Coronary artery (tissue), 2 donors: ENCODE measurements at regions not wholly inside any gene's neighbourhood (a gene's known extent, or its start where the extent isn't known, plus 50 kb on each side); places are given as distances from the start of the nearest gene placed in this dataset.

Experiments
- DNase-seq: peaks from one replicate; pipeline ENCODE4 v3.0.0-alpha.2; 2017; ENCODE audit warnings: low spot score
- H3K27ac ChIP-seq, 2 donors: fragments of 200-600 bp; sonication (generic); one replicate each; pipeline ENCODE4 v1.5.1; 2016 to 2019
- H3K4me3 ChIP-seq: fragments of 200-600 bp; sonication (generic); 2 replicates; pipeline ENCODE4 v1.5.1; 2016; ENCODE audit warnings: mild to moderate bottlenecking, moderate library complexity
- TF ChIP-seq, protein P1 (sequence below): fragments of 200-600 bp; sonication (generic); IDR thresholded peaks from one replicate; pipeline ENCODE4 v1.5.1; 2019; ENCODE audit warnings: antibody characterized with exemption

- no peak overlapping the region for H3K4me3 ChIP-seq
- TF ChIP-seq, protein P1, sequence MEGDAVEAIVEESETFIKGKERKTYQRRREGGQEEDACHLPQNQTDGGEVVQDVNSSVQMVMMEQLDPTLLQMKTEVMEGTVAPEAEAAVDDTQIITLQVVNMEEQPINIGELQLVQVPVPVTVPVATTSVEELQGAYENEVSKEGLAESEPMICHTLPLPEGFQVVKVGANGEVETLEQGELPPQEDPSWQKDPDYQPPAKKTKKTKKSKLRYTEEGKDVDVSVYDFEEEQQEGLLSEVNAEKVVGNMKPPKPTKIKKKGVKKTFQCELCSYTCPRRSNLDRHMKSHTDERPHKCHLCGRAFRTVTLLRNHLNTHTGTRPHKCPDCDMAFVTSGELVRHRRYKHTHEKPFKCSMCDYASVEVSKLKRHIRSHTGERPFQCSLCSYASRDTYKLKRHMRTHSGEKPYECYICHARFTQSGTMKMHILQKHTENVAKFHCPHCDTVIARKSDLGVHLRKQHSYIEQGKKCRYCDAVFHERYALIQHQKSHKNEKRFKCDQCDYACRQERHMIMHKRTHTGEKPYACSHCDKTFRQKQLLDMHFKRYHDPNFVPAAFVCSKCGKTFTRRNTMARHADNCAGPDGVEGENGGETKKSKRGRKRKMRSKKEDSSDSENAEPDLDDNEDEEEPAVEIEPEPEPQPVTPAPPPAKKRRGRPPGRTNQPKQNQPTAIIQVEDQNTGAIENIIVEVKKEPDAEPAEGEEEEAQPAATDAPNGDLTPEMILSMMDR: no peak
- no peak for DNase-seq
- H3K27ac ChIP-seq: no peak overlapping the region
These were observed 351.7 kb downstream of the TCERG1L start for GRCh38 chr10:130959752-130960195.

DNA sequence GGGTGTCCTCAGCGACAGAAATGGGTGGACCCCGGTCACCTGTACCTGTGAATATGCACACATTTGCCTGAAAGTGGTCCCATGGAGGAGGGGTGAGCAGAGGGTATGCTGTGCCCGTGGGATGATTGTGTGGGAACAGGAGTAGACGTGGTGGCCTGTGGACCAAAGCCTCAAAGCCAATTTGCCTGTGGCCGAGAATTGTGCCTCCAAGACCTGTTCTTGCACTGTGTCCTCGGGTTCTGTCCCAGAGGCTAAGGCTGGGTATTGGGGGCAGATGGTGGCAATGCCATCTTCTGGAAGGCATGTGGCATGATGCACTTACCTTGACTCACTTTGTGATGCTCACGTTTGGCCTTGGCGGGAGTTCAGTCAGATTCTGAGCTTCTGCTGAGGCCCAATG lies 351.0 kb downstream of the TCERG1L start:
- Histone ChIP-seq H3K27ac (no peak overlapping the region), H3K4me3 (no peak overlapping the region)
- no peak for DNase-seq
- TF ChIP-seq, protein P1: no peak

DNA sequence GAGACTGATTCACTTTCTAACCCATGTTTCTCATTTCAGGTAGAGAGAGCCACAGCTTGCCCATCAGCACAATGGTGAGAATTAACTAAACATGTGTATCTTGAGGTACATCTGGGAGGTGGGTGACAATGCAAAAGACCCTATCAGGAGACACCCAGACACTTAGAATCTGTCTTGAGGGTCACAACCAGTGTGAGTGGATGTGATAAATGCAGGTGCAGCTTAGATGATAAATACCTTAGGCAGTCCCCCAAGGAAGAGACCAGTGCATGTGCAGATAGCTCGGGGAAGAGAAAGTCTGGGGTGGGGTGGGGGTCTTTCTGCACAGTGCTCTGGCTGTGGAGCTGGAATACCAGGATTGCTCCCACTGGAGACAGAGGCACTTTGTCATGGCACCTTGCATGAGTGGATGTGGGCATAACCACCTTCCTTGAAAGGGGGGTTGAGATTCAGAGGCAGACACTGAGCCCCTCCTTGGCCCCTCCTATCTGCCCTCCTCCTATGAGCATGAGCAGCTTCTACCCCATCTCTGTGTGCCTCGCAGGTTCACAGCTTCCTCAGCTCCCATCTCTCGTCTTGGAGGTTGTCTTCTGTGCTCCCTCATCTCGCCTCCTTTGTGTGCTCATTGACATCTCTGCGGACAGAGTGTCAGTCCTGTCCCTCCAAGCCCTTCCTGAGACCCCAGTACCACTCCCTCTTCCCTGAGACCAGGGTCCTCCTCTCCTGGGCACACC lies 349.8 kb downstream of the TCERG1L start:
- Histone ChIP-seq H3K27ac (no peak overlapping the region), H3K4me3 (no peak overlapping the region)
- DNase-seq: no peak
- TF ChIP-seq, protein P1: no peak

- no peak overlapping the region for H3K27ac ChIP-seq
- no peak for DNase-seq
- no peak overlapping the region for H3K4me3 ChIP-seq
- TF ChIP-seq, protein P1: no peak
These were observed 349.1 kb downstream of the TCERG1L start for GRCh38 chr10:130962240-130963051.

DNA sequence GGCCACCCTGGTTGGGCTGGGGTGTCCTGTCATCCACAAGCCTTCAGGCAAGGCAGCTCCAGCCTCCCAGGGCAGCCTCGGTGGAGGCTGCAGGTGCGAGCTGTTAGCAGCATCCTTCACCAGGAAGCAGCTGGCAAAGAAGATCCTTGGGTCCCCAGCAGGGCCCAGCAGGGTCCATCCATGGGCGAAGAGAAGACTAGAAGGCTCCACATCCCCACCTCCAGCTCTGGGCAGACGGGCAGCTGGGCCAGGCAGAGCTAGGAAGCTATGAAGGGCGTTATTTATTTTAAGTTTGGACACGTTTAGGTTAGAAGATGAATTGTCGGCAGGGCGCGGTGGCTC lies 348.5 kb downstream of the TCERG1L start:
- Histone ChIP-seq H3K27ac (no peak overlapping the region), H3K4me3 (no peak overlapping the region)
- DNase-seq: no peak
- TF ChIP-seq, protein P1: no peak

- Histone ChIP-seq H3K4me3 (no peak overlapping the region), H3K27ac (no peak overlapping the region)
- no peak for DNase-seq
- TF ChIP-seq, protein P1: no peak
These were observed 347.6 kb downstream of the TCERG1L start for GRCh38 chr10:130963786-130964522.
